Endothelial cell of umbilical vein (primary cell): ENCODE measurements at regions not wholly inside any gene's neighbourhood (a gene's known extent, or its start where the extent isn't known, plus 50 kb on each side); places are given as distances from the start of the nearest gene placed in this dataset.

Experiments used
- CTCF ChIP-seq, 2 donors: IDR thresholded peaks; 1 replicate in 1 of 2; 2 replicates in 1 of 2; pipeline ENCODE4 v1.5.1; 2011; ENCODE audit warnings: low read length in 2 of 2, mild to moderate bottlenecking in 2 of 2, moderate library complexity in 2 of 2, control low read depth in 1 of 2, inconsistent platforms in 1 of 2, low read depth in 1 of 2; ENCODE audit not compliant: insufficient read depth in 1 of 2; ENCODE audit errors: extremely low read depth in 1 of 2
- EZH2 ChIP-seq: IDR thresholded peaks from 2 replicates; pipeline ENCODE4 v1.6.1; 2012; ENCODE audit warnings: borderline replicate concordance, low read depth, mild to moderate bottlenecking, moderate library complexity, low read length, inconsistent platforms; ENCODE audit not compliant: severe bottlenecking
- MYC ChIP-seq: IDR thresholded peaks from one replicate; pipeline ENCODE4 v1.6.1; 2011; ENCODE audit warnings: mild to moderate bottlenecking, low read depth, low read length
- POLR2AphosphoS5 ChIP-seq: IDR thresholded peaks from 2 replicates; pipeline ENCODE4 v1.6.1; 2012; ENCODE audit warnings: low read depth, mild to moderate bottlenecking, control low read depth, low read length, moderate library complexity; ENCODE audit not compliant: insufficient read depth

- TF ChIP-seq EZH2 (no peak), CTCF (IDR thresholded peaks at IDR 0.05; ENCODE audit: extremely low read depth in 1 of 2, insufficient read depth in 1 of 2, low read depth in 1 of 2, low read length in 2 of 2) (no peak), POLR2AphosphoS5 (no peak), MYC (no peak)
Observed at GRCh38 chr7:19202599-19202998, 57.4 kb upstream of the FERD3L start.
